Skin of body (tissue), 1 donor: ENCODE measurements at regions not wholly inside any gene's neighbourhood (a gene's known extent, or its start where the extent isn't known, plus 50 kb on each side); places are given as distances from the start of the nearest gene placed in this dataset.

Experiments
- DNase-seq: peaks from one replicate; lab custom pipeline; 2025; lab: John Stamatoyannopoulos, UW

- no peak for DNase-seq
Measured at GRCh38 chr9:90017679-90018078, 412.9 kb downstream of the GADD45G start.

GRCh38 chr9:90018688-90019087 lies 413.9 kb downstream of the GADD45G start:
- DNase-seq: no peak

GRCh38 chr9:90019626-90020025 lies 414.8 kb downstream of the GADD45G start:
- no peak for DNase-seq

GRCh38 chr9:90020276-90020871 lies 415.6 kb downstream of the GADD45G start:
- no peak for DNase-seq

- no peak for DNase-seq
Measured at GRCh38 chr9:90021216-90021906, 416.5 kb downstream of the GADD45G start.

- DNase-seq: no peak
Measured at GRCh38 chr9:90022474-90022873, 417.7 kb downstream of the GADD45G start.

- no peak for DNase-seq
Measured at GRCh38 chr9:90023861-90024260, 419.0 kb downstream of the GADD45G start.

GRCh38 chr9:90024409-90024808 lies 419.6 kb downstream of the GADD45G start:
- DNase-seq: no peak

GRCh38 chr9:90024823-90025222 lies 420.0 kb downstream of the GADD45G start:
- no peak for DNase-seq

GRCh38 chr9:90025816-90026215 lies 421.0 kb downstream of the GADD45G start:
- no peak for DNase-seq

GRCh38 chr9:90027296-90027790 lies 422.5 kb downstream of the GADD45G start:
- no peak for DNase-seq

GRCh38 chr9:90029386-90029785 lies 424.6 kb downstream of the GADD45G start:
- no peak for DNase-seq

GRCh38 chr9:90029996-90030395 lies 425.2 kb downstream of the GADD45G start:
- DNase-seq: no peak

- no peak for DNase-seq
Measured at GRCh38 chr9:90032296-90033027, 427.6 kb downstream of the GADD45G start.

- DNase-seq: no peak
Measured at GRCh38 chr9:90033028-90033650, 428.3 kb downstream of the GADD45G start.

- no peak for DNase-seq
Measured at GRCh38 chr9:90034071-90034470, 429.3 kb downstream of the GADD45G start.

- no peak for DNase-seq
Measured at GRCh38 chr9:90035471-90035870, 430.7 kb downstream of the GADD45G start.

GRCh38 chr9:90037146-90037797 lies 432.5 kb downstream of the GADD45G start:
- no peak for DNase-seq

- no peak for DNase-seq
Measured at GRCh38 chr9:90038763-90039162, 434.0 kb downstream of the GADD45G start.

- no peak for DNase-seq
Measured at GRCh38 chr9:90044263-90044662, 439.5 kb downstream of the GADD45G start.

- DNase-seq: no peak
Measured at GRCh38 chr9:90044710-90045151, 439.9 kb downstream of the GADD45G start.
